GOT3 (cell line): ENCODE measurements at regions not wholly inside any gene's neighbourhood (a gene's known extent, or its start where the extent isn't known, plus 50 kb on each side); places are given as distances from the start of the nearest gene placed in this dataset.

Experiments used
- DNase-seq: peaks from one replicate; lab custom pipeline; 2025; ENCODE audit warnings: mixed read lengths; lab: John Stamatoyannopoulos, UW

DNA sequence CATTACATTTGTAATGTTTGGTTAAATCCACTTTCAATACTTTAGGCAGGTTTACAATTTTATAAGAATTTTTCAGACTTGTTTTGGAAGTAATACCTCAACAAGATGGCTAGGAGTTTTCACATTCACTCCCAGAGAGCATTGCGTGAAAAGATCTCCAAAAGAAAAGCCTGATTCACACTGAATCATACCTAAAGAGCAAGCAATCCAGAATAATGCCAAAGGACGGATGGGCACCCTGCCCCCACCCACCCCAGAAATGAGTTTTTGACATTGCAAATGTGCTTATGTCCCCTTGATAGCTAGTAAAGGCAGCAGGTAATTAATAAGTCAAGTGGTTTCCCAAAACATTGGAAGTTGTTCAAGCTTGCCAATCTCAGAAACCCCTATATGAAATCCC, 557.7 kb upstream of the TENM3 start:
- no peak for DNase-seq

- no peak for DNase-seq
These were observed 557.3 kb upstream of the TENM3 start for GRCh38 chr4:181685911-181686310.

- DNase-seq = no peak
These were observed 556.1 kb upstream of the TENM3 start for GRCh38 chr4:181687116-181687515.

GRCh38 chr4:181688432-181688831, 554.8 kb upstream of the TENM3 start:
- DNase-seq = no peak

DNA sequence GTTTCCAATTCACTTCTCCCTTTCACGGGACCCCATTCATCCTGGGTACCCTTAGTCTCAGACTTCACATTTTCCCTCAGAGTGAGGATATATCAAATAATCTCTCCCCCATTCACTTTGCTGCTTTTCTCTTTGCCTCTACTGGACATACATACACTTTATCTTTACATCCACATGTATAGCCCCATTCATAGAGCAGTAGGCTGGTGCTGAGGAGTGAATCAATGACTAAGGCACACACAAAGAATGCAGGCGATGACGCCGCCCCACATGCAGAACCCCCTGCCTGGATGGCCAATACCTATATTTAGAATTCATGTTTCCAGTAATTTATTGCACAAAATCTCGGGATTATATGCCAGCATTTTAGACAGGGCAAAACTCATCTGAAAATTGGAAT, 554.3 kb upstream of the TENM3 start:
- DNase-seq = no peak

DNA sequence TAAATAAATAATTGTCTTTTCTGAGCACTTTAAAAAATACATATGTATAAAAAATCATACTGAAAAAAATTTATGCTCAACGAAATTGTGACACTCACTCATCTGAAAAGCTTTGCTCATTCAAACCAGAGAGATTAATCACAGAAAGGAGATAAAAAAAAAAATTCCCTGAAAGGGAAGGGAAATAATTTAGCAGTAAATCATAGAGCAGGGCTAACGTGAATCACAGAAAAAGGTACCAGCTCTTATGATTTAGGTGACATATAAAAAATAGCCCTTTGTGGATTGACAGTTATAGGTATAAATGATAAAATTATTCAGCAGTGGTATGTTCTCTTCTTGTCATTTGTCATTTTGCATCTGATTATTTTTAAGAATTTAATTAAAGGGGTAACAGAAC, 552.7 kb upstream of the TENM3 start:
- no peak for DNase-seq

DNA sequence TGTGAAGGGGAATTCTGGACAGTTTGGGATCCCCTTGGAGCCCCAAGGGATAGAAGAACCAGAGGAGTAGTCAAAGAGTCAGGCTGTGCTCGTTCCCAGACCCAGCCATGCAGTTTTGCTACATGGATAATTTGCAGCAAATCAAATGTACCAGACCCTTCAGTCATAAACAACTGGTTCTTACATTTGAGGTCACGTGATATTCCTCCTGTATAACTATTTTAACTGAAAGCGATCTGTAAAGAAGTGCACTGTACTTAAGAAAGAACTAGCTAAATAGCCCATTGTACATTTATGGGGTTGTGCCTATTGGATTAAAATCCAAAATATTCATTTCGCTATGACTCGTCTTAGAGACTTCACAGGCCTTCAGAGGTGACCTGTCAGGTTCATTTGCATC, 550.2 kb upstream of the TENM3 start:
- no peak for DNase-seq

- DNase-seq = no peak
These were observed 549.7 kb upstream of the TENM3 start for GRCh38 chr4:181693517-181693916.

- DNase-seq = no peak
These were observed 545.0 kb upstream of the TENM3 start for GRCh38 chr4:181698221-181698620.

GRCh38 chr4:181701214-181701613, 542.0 kb upstream of the TENM3 start:
- no peak for DNase-seq

DNA sequence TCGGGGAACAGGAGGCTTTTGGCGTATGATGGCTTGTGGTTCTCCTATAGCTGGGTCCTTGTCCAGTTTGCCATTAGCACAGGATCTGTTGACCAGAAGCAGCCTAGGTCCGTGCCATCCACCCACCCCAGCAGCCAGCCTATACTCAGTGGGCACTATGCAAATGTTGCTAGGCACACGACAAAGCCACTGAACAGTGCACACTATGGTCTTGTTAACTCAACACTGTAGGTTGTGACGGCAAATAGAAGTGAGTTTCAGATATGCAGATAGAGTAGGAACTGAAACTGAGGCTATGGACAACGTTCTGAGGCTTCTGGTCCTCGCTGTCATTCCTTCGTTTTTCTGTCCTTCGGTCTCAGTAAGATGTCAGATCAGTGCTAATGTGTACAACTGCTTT, 541.3 kb upstream of the TENM3 start:
- DNase-seq = no peak

- no peak for DNase-seq
These were observed 540.2 kb upstream of the TENM3 start for GRCh38 chr4:181702864-181703495.

DNA sequence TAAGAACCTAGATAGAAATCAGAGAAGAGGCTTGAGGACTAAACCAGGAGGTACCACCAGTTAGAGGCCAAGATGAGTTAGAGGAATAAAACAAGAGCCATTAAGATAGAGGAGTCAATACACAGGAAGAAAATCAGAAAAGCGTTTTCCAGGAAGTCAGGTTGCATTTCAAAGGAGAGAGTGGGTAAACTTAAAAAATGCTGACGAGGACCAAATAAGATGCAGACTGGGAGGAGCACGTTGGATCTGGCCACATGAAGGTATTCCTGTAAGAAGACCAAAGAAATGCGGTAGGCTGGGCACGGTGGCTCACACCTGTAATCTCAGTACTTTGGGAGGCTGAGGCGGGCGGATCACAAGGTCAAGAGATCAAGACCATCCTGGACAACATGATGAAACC, 533.1 kb upstream of the TENM3 start:
- DNase-seq = no peak

- DNase-seq = no peak
These were observed 531.8 kb upstream of the TENM3 start for GRCh38 chr4:181711387-181711786.

- DNase-seq = no peak
These were observed 514.8 kb upstream of the TENM3 start for GRCh38 chr4:181728305-181728966.

DNA sequence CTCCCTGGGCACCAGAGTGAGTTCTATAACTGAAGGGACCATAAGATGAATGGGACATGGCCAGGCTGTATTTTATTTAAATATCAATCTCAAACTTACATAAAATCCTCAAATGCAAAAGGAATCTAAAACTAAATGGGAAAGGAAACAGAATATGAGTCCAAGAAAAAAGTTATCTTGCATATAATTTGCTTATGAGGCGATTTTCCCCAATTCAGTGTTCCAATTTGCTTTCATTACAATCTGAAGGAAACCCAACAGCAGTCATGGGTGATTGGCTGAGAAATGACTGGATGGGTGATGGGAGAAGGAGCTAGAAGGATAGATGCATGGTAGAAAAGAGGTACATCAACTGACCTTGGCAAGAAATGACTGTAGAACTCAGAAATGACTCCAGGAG, 511.3 kb upstream of the TENM3 start:
- DNase-seq = no peak

DNA sequence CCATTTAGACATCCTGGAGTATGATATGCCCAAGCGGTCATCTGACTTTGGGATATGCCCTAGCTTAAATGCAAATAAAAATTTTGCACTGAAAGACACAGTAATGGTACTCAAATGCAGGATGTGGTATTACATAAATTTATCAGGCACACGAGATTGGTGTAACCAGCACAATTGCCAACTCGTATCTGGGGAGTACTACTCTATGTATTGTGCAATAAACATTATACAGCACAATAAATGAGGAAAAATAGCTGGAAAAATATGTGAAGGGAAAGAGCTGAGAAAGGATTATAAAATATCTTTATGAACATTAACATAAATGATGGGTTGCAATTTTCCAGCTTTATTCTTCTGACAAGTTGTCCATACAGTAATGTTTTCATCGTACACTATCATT, 505.5 kb upstream of the TENM3 start:
- DNase-seq = no peak

GRCh38 chr4:181739031-181739430, 504.2 kb upstream of the TENM3 start:
- no peak for DNase-seq

DNA sequence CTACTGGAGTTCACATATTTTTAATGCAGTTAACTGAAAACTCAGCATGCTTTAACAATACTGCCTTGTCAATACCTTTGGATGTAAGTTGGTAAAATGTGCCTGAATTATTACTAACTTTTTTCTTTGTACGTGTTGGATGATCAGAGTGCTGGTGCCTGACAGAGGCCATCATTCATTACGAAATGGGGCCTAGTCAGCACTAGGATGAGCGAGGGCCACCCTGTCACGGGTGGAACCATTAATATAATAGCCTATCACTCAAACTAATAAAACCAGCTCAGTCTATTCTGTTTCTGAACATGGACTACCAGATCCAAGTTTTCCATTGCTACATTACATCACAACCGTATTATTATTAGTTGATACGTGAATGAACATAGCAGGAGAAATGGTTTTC, 501.7 kb upstream of the TENM3 start:
- no peak for DNase-seq

DNA sequence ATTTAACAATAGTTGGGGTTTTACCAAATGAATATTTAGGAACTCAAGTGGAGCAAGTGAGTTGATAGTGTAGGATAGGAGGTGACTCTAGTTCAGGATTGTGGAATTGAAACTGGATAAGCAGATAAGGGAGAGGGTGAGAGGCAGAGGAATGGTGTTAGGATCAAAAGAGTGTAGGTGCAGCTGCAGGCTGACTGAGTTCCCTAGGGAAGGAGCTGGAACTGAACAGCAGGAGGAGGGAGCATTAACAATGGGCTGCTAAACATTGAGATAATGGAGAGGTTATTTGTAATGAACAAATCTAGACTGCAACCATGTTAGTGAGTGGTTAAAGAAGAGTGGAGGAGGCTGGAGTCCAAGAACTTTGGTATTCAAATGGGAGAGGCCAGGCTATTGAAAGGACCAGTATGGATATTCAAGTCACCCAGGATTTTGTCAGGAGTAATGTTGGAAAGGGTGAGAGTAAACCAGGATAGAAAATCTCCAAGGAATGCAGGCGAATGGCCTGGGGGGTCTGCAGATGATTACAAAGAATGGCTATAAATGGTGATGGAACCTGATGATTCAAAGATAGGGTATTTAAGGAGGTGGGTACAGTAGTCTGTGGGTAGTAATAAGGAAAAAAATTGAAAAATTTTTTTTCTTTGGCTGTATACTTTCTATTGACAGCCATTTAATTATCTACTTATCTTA, 497.1 kb upstream of the TENM3 start:
- DNase-seq = no peak

DNA sequence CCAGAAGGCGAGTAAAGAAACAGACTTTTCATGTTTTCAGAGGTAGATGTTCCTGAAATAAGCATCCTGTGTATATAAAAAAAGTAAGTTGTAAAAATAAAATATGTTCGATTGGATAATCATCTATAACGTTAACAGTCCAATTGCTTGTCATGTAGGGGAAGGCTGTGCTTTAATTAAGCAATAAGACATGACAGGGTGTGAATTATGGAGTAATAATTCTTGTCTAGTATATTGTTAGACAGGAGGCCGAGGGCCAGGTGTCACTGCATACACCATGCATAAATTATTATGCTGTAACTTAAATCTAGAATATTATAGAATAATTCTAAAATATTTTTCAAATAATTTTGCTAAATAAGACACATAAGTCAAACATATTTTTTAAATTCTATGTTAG, 494.6 kb upstream of the TENM3 start:
- DNase-seq = no peak

DNA sequence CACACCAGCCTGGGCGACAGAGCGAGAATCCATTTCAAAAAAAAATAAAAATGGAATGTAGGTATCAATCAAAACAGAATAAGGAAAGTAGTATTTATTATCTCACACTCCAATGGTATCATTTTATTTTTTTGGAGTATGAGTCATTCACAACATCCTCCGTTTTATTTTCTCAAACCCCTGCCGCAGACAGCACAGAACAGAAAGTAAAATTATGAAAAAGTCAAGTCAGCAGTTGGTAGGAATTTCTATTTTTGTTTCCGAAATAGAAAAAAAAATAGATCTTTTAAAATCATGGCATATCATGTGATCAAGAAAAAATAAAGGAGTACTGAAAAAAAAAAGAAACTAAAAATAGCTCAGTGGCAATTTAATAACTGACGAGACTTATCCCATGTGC, 490.7 kb upstream of the TENM3 start:
- no peak for DNase-seq

GRCh38 chr4:181753207-181753606, 490.0 kb upstream of the TENM3 start:
- no peak for DNase-seq

DNA sequence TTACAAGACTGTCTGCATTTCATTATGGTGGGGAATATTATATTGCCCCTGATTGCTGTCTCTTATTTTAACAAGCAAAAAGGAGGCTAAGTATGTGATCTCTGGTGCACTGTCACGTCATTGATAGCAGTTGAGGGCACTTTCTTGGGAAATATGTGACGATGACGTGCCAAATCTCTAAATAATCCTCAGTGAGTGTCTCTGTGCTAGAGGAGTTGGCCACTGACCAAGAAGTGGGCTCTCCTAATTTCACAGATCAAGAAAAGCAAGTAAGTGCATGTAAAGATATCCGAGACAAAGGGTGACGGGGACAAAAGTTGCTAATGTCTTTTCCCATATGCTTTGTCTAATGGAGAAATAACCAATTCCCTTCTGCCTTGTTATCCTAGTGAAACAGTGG, 487.4 kb upstream of the TENM3 start:
- no peak for DNase-seq
